K562 (cell line): ENCODE measurements at regions not wholly inside any gene's neighbourhood (a gene's known extent, or its start where the extent isn't known, plus 50 kb on each side); places are given as distances from the start of the nearest gene placed in this dataset.

Source experiments
- ATAC-seq: fragments of 200-7000 bp; cut with Tn5 transposase; 3 replicates; pipeline ENCODE4 v1.9.1; 2020; ENCODE audit warnings: moderate library complexity
- BruUV-seq: library from RNA; stranded (reverse); fragments of 400-500 nt; replicated peaks from 2 replicates; lab custom pipeline; 2021; lab: Mats Ljungman, UMichigan
- CTCF ChIA-PET: fragments of 300-600 bp; formaldehyde crosslinking; extraction: SDS; loops from one replicate; lab custom pipeline; 2021; ENCODE audit warnings: low intra/inter-chr PET ratio; lab: Yijun Ruan, JAX
- POLR2A ChIA-PET: fragments of 300-600, 350-650 bp; sonication (Branson Sonifier 250); formaldehyde crosslinking; extraction: SDS; loops from one replicate; lab custom pipeline; 2021; ENCODE audit warnings: antibody characterized with exemption, inconsistent platforms; lab: Yijun Ruan, JAX
- DNase-seq, 4 experiments: peaks; one replicate each; pipeline versions ENCODE4 v3.0.0 to v3.0.0-alpha.2; 2011 to 2018; ENCODE audit warnings: low spot score in 3 of 4, mixed read lengths in 3 of 4; ENCODE audit errors: extremely low read depth in 1 of 4
- FAIRE-seq: peaks from 2 replicates; lab custom pipeline; 2011; peaks lifted over from hg19 to GRCh38; lab: Jason Lieb, UNC
- H2AFZ ChIP-seq: 2 replicates; pipeline ENCODE4 v1.6.0; 2011; ENCODE audit warnings: low read depth, low read length, control low read depth, inconsistent platforms
- H3K27ac ChIP-seq: fragments of 200-600 bp; 3 replicates; pipeline ENCODE4 v1.8.0; 2011; ENCODE audit warnings: low read depth, mild to moderate bottlenecking, control low read depth, inconsistent platforms, low read length, moderate library complexity, mixed read lengths; ENCODE audit errors: extremely low read depth
- H3K27me3 ChIP-seq, 2 experiments: fragments of 300-600 bp in 1 of 2; 2 replicates in 1 of 2; 3 replicates in 1 of 2; pipeline versions ENCODE4 v1.6.0 to v1.8.0; 2011; ENCODE audit warnings: inconsistent platforms in 2 of 2, low read length in 2 of 2, mild to moderate bottlenecking in 1 of 2, mixed read lengths in 1 of 2, moderate library complexity in 1 of 2; ENCODE audit not compliant: control insufficient read depth in 2 of 2, insufficient read depth in 2 of 2
- H3K36me3 ChIP-seq: fragments of 300-600 bp; 3 replicates; pipeline ENCODE4 v1.8.0; 2011; ENCODE audit warnings: mild to moderate bottlenecking, low read length, inconsistent platforms; ENCODE audit not compliant: control insufficient read depth, insufficient read depth
- H3K4me1 ChIP-seq, 2 experiments: fragments of 200-600 bp in 1 of 2; replicated peaks in 1 of 2; 2 replicates in 1 of 2; 3 replicates in 1 of 2; pipeline versions ENCODE4 v1.5.1 to v1.8.0; 2011; ENCODE audit warnings: inconsistent platforms in 2 of 2, low read length in 2 of 2, mild to moderate bottlenecking in 1 of 2, mixed read lengths in 1 of 2, moderate library complexity in 1 of 2; ENCODE audit not compliant: control insufficient read depth in 2 of 2, insufficient read depth in 2 of 2
- H3K4me2 ChIP-seq: 2 replicates; pipeline ENCODE4 v1.6.1; 2011; ENCODE audit warnings: low read length, control low read depth, inconsistent platforms, mixed read lengths; ENCODE audit not compliant: insufficient read depth
- H3K4me3 ChIP-seq: fragments of 200-600 bp; sonication (generic), shearing (Covaris generic); 2 replicates; pipeline ENCODE4 v1.5.1; 2016; ENCODE audit warnings: control low read depth, inconsistent platforms
- H3K79me2 ChIP-seq: fragments of 200-600 bp; 3 replicates; pipeline ENCODE4 v1.8.0; 2011; ENCODE audit warnings: low read length, inconsistent platforms; ENCODE audit not compliant: control insufficient read depth, insufficient read depth
- H3K9ac ChIP-seq, 2 experiments: 2 replicates each; pipeline versions ENCODE4 v1.6.0 to v1.6.1; 2011; ENCODE audit warnings: low read depth in 2 of 2, low read length in 2 of 2, control low read depth in 1 of 2, inconsistent platforms in 1 of 2, mild to moderate bottlenecking in 1 of 2, mixed read lengths in 1 of 2; ENCODE audit not compliant: insufficient read depth in 1 of 2
- H3K9me1 ChIP-seq: one replicate; pipeline ENCODE4 v1.6.0; 2011; ENCODE audit warnings: inconsistent platforms, mild to moderate bottlenecking, low read length, moderate library complexity; ENCODE audit not compliant: control insufficient read depth, insufficient read depth
- H3K9me3 ChIP-seq: replicated peaks from 2 replicates; pipeline ENCODE4 v1.5.1; 2011; ENCODE audit warnings: low read depth, low read length, inconsistent platforms; ENCODE audit not compliant: control insufficient read depth, insufficient read depth
- H4K20me1 ChIP-seq: replicated peaks from 2 replicates; pipeline ENCODE4 v1.6.1; 2011; ENCODE audit warnings: low read length, inconsistent platforms, mixed read lengths; ENCODE audit not compliant: control insufficient read depth, insufficient read depth
- BRD9 ChIP-seq: fragments of 450-650 bp; IDR thresholded peaks from 2 replicates; pipeline ENCODE4 v1.6.1; 2018; ENCODE audit warnings: low read depth; ENCODE audit not compliant: partially characterized antibody
- ETV5 ChIP-seq: sonication (generic); formaldehyde crosslinking; IDR thresholded peaks from 2 replicates; pipeline ENCODE4 v1.4.0; 2020; ENCODE audit warnings: low read depth, mild to moderate bottlenecking, missing genetic modification reagents
- MTA3 ChIP-seq: fragments of 450-650 bp; formaldehyde crosslinking; IDR thresholded peaks from 2 replicates; pipeline ENCODE4 v1.6.1; 2017; ENCODE audit warnings: mild to moderate bottlenecking, borderline replicate concordance
- NCOA1 ChIP-seq: fragments of 450-650 bp; IDR thresholded peaks from 2 replicates; pipeline ENCODE4 v1.6.1; 2016; ENCODE audit warnings: low read depth
- PRMT5 ChIP-seq: sonication (generic); formaldehyde crosslinking; IDR thresholded peaks from 2 replicates; pipeline ENCODE4 v1.5.0; 2020; ENCODE audit warnings: missing genetic modification reagents
- RFX1 ChIP-seq: fragments of 450-650 bp; IDR thresholded peaks from 2 replicates; pipeline ENCODE4 v1.6.1; 2016; ENCODE audit warnings: mild to moderate bottlenecking, moderate library complexity
- RFX7 ChIP-seq: fragments of 250-450 bp; sonication (Bioruptor Pico); IDR thresholded peaks from 2 replicates; pipeline ENCODE4 v1.5.1; 2021; ENCODE audit warnings: mild to moderate bottlenecking
- SIRT6 ChIP-seq: IDR thresholded peaks from one replicate; pipeline ENCODE4 v1.6.1; 2012; ENCODE audit warnings: low read depth, mild to moderate bottlenecking, control low read depth, inconsistent platforms, low read length, moderate library complexity
- SMAD1 ChIP-seq: fragments of 150-350 bp; IDR thresholded peaks from 2 replicates; pipeline ENCODE4 v1.6.1; 2014; ENCODE audit warnings: low read length, low read depth; ENCODE audit not compliant: partially characterized antibody
- SMAD3 ChIP-seq: fragments of 450-650 bp; formaldehyde crosslinking; conservative IDR thresholded peaks from 2 replicates; pipeline ENCODE4 v1.4.0; 2020; ENCODE audit warnings: mild to moderate bottlenecking
- SNIP1 ChIP-seq: fragments of 450-650 bp; IDR thresholded peaks from 2 replicates; pipeline ENCODE4 v1.7.1; 2017; ENCODE audit warnings: low read depth, mild to moderate bottlenecking
- SRSF7 ChIP-seq: fragments of 200-400 bp; formaldehyde crosslinking; optimal IDR thresholded peaks from 2 replicates; pipeline ENCODE3; 2017; ENCODE audit warnings: mild to moderate bottlenecking, low read depth, low read length
- ZNF121 ChIP-seq: sonication (generic); formaldehyde crosslinking; conservative IDR thresholded peaks from 2 replicates; pipeline ENCODE4 v1.8.0; 2022; ENCODE audit warnings: missing genetic modification reagents
- ZNF197 ChIP-seq: fragments of 200-800 bp; sonication (Bioruptor generic); IDR thresholded peaks from 2 replicates; pipeline ENCODE4 v1.6.1; 2016; ENCODE audit warnings: low read depth, missing genetic modification characterization, missing compliant biosample characterization
- ZNF57 ChIP-seq: fragments of 450-650 bp; formaldehyde crosslinking; IDR thresholded peaks from 2 replicates; pipeline ENCODE4 v1.4.0; 2020; ENCODE audit warnings: mild to moderate bottlenecking, moderate library complexity
- ZNF583 ChIP-seq: fragments of 250-450 bp; sonication (Bioruptor Pico); IDR thresholded peaks from 2 replicates; pipeline ENCODE4 v1.4.0; 2020
- ZNF592 ChIP-seq: fragments of 450-650 bp; IDR thresholded peaks from 2 replicates; pipeline ENCODE4 v1.6.1; 2017; ENCODE audit warnings: antibody characterized with exemption, mild to moderate bottlenecking
- ZNF766 ChIP-seq: fragments of 200-800 bp; sonication (Bioruptor generic); conservative IDR thresholded peaks from 2 replicates; pipeline ENCODE4 v1.6.1; 2016; ENCODE audit warnings: missing genetic modification characterization, missing compliant biosample characterization
- WGBS: fragments of 100-300 bp; shearing (Covaris generic); methylation state at CpG from one replicate; pipeline ENCODE4 v1.1.6; 2016; ENCODE audit warnings: low coverage, mixed read lengths; ENCODE audit not compliant: insufficient coverage; ENCODE audit errors: missing lambda C conversion rate; 5-methylcytosine and 5-hydroxymethylcytosine counted together
- in situ Hi-C: fragments of 300-500 bp; cut with MboI; formaldehyde crosslinking; loops from 4 replicates; pipeline ENCODE4 v1.15.0; 2018; ENCODE audit warnings: inconsistent platforms, mixed read lengths
- intact Hi-C: fragments of 100-400 bp; cut with micrococcal nuclease; formaldehyde crosslinking; loops from 2 replicates; pipeline ENCODE4 v1.14.2; 2022
- TF ChIP-seq, protein P1 (sequence below): IDR thresholded peaks from 2 replicates; pipeline ENCODE4 v1.6.1; 2014; ENCODE audit warnings: antibody characterized with exemption

- in situ Hi-C loops (no loop called here), intact Hi-C loops (no loop called here)
- Histone ChIP-seq H3K79me2 (no peaks in the 10 kb centered on the region), H3K27me3 (no peaks in the 10 kb centered on the region), H3K27ac (no peak overlapping the region), H3K4me1 (no peaks in the 10 kb centered on the region), H3K4me2 (no peak overlapping the region), H4K20me1 (no peaks in the 10 kb centered on the region), H3K4me3 (no peak overlapping the region), H3K9ac (no peak overlapping the region), H2AFZ (no peak overlapping the region), H3K36me3 (no peaks in the 10 kb centered on the region), H3K9me1 (no peaks in the 10 kb centered on the region), H3K9me3 (no peaks in the 10 kb centered on the region)
- FAIRE-seq (no peak), ATAC-seq (no peak), DNase-seq (no peak)
- POLR2A ChIA-PET, result no interaction called here
- BruUV-seq, result no TSS peak
- CTCF ChIA-PET, result no interaction called here
- WGBS, result 0% methylated on average over 5 of the region's 5 CpGs
- TF ChIP-seq ZNF592 (no peak), PRMT5 (CRISPR knock-in tag) (no peak), SRSF7 (no peak), BRD9 (no peak), ZNF57 (no peak), SMAD1 (no peak), ZNF197 (CRISPR knock-in tag) (no peak), SNIP1 (no peak), ETV5 (CRISPR knock-in tag) (no peak), ZNF766 (CRISPR knock-in tag) (no peak), RFX7 (CRISPR knock-in tag) (no peak), SIRT6 (no peak), RFX1 (no peak), MTA3 (no peak), ZNF583 (CRISPR knock-in tag) (no peak), SMAD3 (CRISPR knock-in tag) (no peak), NCOA1 (no peak), ZNF121 (CRISPR knock-in tag) (no peak)
- TF ChIP-seq, protein P1, sequence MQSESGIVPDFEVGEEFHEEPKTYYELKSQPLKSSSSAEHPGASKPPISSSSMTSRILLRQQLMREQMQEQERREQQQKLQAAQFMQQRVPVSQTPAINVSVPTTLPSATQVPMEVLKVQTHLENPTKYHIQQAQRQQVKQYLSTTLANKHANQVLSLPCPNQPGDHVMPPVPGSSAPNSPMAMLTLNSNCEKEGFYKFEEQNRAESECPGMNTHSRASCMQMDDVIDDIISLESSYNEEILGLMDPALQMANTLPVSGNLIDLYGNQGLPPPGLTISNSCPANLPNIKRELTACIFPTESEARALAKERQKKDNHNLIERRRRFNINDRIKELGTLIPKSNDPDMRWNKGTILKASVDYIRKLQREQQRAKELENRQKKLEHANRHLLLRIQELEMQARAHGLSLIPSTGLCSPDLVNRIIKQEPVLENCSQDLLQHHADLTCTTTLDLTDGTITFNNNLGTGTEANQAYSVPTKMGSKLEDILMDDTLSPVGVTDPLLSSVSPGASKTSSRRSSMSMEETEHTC, result no peak
Observed at GRCh38 chr10:33588974-33589600, 254.6 kb upstream of the NRP1 start.
